ENCODE measurements at regions not wholly inside any gene's neighbourhood (a gene's known extent, or its start where the extent isn't known, plus 50 kb on each side); places are given as distances from the start of the nearest gene placed in this dataset.
"Not testable (repeated sequence)": the region's sequence is repeated elsewhere in the genome, so short reads cannot be mapped to it uniquely, and the experiment has no call there.

DNA sequence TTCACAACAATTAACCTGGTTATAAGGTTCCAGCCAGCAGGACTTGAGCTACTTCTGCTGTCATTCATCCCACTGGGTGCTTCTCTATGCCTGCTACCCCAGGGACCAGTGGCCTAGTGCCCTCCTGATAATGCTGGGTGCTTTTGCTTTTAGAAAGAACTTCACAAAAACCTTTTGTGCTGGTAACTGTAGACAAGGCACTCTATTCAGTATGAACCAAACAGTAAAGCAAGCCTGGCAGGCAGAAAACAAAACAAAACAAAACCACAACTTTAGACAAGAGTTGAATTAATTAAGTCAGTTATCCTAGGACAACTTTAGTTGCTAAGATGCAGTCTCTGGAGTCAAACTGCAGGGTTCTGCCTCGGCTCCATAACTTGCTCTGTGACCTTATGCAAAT lies 61.9 kb upstream of the ADGRL2 start:
- DNase-seq (ENCODE audit: low read depth), result no peak

DNA sequence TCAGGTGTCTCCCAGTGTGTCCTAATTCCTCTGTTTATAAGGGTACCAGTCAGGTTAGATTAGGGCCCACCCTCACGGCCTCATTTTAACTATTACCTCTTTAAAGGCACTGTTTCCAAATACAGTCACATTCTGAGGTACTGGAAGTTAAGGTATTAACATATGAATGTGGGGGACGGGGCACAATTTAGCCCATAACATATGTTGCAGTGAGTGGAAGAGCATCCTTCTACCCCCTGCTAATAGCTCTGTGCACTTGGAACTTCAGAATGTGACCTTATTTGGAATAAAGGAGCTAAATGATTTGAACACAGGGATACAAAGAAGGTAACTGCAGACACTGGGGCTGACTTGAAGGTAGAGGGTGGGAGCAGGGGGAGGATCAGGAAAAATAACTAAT lies 67.3 kb upstream of the ADGRL2 start:
- no peak for DNase-seq (ENCODE audit: low read depth)

DNA sequence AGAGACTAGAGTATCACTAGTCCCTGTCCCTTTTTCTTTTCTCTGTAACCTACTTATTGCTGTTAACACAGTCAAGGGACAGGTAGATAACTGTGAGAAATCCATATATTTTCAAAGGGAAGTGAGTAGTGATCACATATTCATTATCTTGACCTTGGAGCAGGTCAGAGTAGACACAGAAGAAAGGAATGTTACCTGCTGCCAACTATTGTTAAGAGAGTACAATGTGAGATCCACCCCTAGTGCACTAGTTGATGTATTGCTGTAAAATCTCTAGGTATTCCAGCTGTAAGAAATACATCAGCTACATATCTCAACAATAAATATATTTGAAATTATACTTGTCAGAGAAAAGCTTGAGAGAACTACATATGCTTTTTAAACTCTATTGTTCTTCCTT lies 68.7 kb upstream of the ADGRL2 start:
- DNase-seq (ENCODE audit: low read depth), result no peak

DNA sequence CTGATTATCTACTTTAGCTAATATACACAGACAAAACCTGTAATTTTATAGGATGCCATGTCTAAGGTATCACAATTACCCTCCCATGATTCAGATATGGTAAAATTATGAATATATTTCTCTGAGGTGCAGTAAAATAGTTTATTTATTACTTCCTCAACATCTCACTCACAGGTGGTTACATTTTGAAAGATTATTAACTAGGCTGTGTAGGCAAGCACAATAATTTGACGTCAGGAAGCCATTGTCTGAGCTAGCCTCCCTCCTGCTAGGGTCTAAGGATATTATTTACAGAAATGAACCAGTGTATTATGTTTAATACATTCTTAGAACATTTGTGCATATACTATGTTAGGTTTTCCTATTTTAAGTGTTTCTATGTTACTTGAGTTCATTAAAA lies 69.9 kb upstream of the ADGRL2 start:
- DNase-seq (ENCODE audit: low read depth), result no peak

DNA sequence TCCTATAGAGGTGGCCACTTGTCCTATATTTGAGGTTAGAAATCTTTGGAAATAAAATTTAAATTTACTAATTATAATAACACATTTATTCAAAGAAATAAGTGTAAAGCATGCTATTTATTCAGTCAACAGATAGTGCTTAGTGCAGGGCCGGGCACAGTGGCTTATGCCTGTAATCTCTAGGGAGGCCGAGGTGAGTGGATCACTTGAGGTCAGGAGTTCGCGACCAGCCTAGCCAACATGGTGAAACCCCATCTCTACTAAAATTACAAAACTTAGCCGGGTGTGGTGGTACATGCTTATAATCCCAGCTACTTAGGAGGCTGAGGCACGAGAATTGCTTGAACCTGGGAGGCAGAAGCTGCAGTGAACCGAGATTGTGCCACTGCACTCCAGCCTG lies 70.4 kb upstream of the ADGRL2 start:
- not testable (repeated sequence) for DNase-seq (ENCODE audit: low read depth)

DNA sequence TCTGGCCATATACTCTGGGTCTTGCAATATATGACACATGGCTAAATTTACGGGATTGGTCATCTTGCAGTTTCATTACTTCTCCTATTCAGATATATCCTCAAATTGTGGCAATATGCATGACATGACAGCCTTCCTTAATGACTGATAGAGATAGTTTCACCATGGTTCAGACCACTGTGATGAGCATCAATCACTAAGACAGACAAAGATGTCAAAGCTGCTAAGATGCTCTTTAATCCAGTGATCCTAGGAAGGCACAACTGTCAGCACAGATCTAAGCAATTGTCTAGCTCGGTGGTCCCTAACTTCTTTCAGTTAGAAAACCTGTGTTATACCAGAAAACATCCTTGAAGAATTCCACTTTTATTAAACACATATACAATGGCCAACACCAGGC lies 70.9 kb upstream of the ADGRL2 start:
- DNase-seq (ENCODE audit: low read depth), result no peak

DNA sequence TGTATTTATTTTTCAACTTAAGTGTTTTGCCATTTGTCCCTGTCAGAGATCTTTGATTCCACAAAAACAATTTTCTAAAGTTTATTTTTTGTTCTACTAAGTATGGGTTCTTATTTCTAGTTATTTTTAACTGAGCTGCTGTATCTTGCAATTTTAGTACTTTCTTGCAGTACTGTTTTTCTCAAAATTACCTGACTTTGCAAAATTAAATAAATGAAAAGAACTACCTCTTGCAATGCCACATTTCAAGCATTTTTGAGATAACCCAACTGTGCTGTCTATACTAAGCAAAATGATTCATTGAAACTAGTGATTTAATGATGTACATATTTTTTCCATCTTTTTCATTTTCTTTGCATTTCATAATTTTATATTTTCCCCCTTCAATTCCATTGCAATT lies 71.5 kb upstream of the ADGRL2 start:
- DNase-seq (ENCODE audit: low read depth), result no peak

DNA sequence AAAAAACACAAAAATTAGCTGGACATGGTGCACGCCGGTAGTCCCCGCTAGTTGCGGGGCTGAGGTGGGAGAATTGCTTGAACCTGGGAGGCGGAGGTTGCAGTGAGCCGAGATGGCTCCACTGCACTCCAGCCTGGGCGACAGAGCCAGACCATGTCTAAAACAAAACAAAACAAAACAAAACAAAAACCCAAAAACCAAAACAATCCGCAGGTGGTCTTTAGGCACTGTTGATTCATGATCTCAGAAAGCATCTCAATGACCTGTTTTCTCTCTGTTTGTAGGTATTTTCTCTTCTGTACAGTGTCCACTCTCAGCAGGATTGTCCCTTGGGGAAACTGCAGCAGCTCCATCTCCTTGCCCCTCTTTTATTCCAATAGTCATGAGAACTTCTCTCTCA lies 74.9 kb upstream of the ADGRL2 start:
- no peak for DNase-seq (ENCODE audit: low read depth)

DNA sequence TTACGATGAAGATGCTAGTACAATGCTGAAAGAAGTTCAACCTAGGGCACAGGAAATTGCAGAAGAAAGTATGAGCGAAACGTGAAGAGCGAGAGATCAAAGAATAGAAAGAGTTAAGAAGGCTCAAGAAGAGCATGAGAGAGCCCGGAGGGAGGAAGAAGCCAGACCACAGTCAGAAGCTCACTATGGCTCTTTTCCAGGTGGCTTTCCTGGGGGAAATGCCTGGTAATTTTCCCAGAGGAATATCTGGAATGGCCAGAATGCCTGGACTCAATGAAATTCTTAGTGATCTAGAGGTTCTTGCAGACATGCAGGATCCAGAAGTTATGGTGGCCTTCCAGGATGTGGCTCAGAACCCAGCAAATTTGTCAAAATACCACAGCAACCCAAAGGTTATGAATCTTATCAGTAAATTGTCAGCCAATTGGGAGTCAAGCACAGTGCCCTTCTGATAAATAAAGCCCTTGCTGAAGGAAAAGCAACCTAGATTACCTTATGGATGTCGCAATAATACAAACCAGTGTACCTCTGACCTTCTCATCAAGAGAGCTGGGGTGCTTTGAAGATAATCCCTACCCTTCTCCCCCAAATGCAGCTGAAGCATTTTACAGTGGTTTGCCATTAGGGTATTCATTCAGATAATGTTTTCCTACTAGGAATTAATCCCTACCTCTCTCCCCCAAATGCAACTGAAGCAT lies 78.0 kb upstream of the ADGRL2 start:
- DNase-seq (ENCODE audit: low read depth), result not testable (repeated sequence)

DNA sequence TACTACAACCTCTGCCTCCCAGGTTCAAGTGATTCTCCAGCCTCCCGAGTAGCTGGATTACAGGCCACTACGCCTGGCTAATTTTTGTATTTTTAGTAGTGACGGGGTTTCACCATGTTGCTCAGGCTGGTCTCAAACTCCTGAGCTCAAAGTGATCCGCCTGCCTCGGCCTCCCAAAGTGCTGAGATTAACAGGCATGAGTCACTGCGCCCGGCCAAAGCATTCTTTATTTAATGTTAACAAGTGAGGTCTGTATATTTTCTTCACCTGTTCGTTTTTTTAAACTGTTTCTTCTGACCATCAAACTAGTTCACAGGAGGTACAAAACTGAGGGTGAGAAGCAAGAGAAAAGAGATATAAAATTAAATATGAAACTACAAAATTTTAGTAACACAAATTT lies 80.5 kb upstream of the ADGRL2 start:
- not testable (repeated sequence) for DNase-seq (ENCODE audit: low read depth)

DNA sequence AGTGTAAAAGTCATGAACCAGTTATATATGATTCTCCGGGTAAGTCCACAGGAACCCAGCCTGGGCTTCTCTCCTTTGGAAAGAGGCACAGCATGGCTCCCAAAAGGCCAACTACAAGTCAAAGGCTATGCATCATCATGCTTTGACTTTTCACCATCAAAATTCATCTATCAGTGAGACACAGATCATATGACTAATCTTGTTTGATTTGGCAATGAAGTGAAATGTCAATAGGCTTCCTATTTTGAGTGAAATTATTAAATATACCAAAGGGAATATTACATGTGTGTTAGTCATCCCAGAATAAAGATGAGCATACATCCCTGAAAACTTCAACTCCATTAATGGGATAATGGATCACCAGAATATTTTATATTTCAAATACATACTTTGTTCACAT lies 83.5 kb upstream of the ADGRL2 start:
- no peak for DNase-seq (ENCODE audit: low read depth)

DNA sequence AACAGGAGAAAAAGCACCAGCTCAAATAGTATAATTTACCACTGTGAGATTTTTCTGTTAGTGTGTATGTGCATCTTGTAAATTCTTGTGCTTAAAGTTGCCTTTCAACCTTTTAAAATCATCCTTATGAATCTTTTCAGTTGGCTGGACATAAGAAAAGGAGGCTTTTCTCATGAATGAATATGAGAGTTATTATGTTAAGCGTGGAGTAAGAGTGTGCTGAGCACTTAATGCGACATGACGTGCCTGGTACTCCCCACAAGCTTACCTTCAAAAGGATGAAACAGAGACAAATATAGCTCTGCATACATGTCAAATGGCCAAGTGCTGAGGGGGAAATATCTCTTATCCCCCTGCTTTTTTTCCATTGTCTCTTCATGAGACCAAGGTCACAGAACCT lies 85.3 kb upstream of the ADGRL2 start:
- DNase-seq (ENCODE audit: low read depth), result no peak

DNA sequence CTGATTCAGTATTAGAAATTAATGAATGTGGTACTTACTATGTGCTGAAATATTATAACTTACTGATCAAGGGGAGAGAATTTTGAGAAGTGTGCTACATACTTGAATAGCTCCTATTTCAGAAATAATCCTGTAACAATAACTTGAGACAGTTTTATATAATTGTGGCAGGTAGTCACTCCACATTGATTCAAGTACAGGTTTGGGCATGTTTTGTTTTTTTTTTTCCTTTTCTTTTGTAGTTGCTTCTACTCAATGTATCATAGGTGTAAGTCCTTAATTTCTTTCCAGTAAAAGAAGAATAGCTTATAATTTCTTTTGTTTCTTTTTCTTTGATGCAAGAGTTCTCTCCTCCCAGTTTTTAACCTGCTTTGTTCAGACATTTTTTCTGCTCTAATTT lies 86.1 kb upstream of the ADGRL2 start:
- no peak for DNase-seq (ENCODE audit: low read depth)

DNA sequence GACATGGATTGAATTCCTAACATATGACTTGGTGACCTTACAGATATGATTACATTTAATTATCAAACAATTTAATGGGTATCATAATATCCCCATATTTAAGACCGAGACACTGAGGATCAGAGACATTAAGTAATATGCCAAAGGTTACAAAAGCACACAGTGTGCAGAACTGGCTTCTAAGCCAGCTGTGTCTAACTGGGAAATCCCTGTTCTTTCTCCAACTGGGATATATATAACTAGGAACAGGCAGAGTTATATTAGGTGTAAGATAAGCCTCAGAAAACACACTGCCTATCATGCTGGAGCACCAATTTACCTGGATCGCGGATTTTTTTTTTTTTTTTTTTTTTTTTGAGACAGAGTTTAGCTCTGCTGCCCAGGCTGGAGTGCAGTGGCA lies 88.3 kb upstream of the ADGRL2 start:
- DNase-seq (ENCODE audit: low read depth), result no peak

DNA sequence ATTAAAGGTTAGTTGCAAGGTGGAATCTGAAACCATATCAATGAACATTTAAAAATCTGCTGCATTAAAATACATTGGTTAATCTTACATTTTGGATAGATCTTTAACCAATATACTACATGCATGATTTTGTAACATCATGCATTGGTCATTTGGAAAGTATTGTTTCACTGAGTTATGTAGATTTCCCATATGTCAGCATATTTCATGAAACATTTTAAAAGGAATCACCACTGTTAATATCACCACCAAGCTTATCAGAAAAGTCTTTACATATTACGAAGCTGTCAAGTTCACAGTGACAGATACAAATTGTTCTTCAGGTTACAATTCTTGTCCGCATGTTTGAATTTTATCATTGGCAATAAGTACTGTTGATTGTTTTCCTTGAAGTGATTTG lies 89.9 kb upstream of the ADGRL2 start:
- no peak for DNase-seq (ENCODE audit: low read depth)

DNA sequence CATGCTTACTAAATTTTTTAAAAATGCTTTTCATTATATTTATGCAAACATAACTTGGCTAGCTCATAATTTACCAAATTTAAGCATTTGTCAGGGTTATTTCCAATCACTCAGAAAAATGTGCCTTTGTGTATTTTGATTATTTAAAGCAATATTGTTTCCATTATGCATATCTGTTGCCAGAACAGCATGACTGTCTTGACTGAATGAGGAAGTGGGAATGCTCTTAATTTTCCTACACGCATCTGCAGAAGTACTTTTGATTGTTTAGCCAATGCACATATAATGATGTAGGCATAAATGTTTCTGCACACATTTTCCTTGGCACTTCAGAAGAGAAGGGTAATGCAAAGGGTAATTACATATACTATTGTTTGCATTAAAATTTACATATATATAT lies 92.5 kb upstream of the ADGRL2 start:
- DNase-seq (ENCODE audit: low read depth), result no peak

DNA sequence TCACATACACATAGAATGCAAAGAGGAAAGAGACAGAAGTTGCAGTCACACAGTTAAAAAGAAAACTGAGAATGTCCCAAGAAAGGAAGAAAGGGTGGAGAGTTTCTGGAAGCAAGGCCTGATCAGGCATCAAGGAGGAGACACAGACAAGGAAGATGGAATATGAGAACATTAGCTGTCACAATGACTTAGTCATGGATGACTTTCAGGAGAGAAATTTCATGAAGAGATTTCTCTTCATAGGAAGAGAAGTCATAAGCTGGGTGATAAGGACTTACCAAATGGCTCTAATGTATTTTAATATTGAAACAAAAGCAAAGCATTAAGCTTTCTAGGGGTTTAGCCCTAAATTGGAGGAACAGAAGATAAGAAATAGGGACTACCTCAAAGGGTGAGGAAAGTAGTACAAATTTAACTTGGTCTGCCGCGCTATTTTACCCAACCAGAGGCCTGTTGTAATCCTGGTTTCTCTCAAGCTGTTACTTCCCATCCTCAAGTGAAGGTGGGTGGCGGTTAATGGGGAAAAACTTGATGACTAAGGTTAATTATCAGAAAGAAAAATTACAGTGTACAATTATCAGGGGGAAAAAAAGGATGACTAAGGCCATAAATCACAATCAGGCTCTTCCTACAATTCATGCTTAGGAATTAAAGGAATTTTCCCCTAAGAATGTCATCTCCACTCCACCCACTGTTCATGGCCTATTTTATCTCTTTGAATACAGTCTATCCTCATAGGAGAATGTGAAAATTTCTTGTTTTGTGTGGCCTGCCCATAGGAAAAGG lies 93.9 kb upstream of the ADGRL2 start:
- DNase-seq (ENCODE audit: low read depth), result no peak

DNA sequence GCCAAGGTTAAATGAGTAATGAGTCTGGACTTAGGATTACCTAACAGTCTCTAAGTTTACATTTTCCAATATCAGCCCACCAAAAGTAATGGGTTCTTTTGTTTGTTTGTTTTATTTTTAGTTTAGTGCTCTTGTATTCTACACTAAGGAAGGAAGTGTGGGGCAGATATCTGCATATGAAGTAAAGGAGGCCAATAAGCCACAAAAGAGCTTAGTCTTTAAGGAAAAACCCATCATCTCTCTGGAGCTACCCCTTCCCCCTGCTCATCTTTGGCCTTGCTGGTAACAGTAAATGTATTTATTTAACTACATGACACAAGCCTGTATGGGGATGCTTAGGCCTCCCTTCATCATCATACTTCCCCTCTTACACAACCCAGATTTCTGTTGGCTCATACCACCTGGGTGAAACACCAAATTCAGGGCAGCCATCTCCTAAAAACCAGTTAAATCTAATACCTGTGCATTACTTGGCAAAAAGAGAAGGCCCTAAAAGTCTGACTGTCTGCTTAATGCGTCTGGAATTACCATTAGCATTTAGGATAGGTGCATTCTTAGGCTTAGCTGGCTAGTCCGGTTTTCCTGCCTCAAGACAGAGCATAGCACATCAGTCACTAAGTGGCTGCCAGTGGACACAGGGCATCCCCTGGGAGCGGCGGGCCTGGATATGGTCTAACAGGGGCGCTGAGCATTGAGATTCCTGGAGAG lies 96.8 kb upstream of the ADGRL2 start:
- no peak for DNase-seq (ENCODE audit: low read depth)

DNA sequence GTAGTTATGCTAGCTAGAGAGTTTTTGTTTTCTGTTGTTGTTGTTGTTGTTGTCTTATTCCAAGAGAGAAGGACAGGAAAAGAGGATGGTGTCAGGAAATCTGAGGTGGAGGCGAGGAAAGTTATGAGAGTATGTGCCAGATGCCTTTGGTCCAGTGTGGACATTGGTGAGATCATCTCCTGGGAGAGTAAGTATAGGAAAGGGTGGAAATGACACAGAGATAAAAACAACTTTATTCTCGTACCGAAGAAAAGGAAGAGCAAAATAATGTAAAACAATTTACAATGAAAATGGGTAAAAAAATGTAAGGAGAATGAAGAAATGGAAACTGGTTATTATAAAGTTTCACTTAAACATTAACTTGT lies 97.4 kb upstream of the ADGRL2 start:
- DNase-seq (ENCODE audit: low read depth), result no peak

DNA sequence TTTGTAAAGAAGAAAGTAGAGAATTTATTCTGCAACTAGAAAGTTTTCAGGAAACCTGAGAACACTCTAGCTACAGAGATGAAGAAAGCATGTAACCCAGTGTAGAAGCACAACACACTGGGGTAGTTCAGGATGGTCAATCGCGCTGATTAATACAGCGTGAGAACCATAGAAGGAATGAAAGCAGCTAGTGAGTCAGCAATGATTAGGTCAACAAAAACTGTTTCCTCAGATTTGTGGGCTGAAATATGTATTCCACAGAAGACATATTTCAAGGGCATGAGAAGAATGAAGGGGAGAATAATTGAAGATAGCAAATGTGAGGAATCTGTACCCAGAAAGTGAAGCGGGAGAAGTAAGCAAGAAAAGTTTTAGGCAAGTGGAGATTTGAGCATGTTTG lies 97.8 kb upstream of the ADGRL2 start:
- DNase-seq (ENCODE audit: low read depth), result no peak

DNA sequence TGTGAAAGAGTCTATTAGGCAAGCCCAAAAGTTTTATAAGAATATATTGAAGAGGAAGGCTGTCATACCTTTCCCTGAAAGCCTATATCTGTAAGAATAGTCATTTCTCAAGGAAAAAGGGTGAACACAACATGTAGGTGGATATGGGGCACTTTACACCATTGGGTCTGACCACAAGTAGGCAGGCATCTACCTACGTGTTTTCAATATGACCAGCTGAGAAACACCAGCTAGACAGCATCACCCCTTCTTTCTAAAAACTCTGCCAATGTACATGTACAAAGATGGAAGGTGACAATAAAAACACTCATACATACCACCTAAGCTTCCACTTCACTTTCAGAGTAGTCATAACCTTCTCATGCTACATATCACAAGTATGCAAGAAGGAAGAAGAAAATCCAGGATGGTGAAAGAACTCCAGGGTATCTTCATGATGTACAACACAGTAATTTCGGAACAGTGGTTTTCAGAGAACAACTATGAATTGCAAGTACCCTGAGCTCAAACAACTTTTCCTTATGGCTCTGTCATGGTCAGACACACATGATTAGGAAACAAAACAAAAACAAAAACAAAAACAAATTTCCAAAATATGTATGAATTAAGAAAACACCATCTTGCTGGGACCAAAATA lies 98.5 kb upstream of the ADGRL2 start:
- DNase-seq (ENCODE audit: low read depth), result no peak

DNA sequence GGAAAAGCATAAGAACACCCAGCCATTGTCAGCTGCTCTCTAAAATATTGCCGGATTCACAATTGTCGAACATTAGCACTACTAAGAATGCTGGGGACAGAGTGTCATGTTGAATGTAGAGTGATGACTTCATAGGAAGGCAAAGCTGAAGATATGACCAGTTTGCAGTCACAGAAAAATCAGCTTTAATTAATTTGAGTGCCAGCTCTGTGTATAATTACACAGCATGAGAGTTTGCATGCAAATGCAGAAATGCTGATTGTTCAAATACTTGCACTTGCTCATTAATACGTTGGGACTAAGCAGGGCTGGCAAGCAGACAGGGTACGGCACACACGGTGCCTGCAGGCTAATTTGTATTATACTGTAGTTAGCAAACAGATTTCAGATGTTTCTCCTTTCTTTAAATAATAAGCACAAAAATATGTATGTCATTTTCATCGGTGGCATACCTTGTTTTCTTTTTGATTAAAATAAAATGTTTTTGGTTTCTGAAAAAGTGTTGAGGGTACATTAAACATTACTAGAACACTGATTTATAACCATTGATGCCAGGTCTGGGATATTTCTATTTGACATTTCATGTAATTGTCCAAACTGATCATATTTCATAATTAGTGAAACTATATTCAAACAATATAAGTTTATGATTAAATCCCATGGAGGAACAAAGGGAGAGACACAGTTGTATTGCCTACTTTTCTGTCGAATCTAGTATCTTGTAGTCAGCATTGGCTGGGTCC lies 99.8 kb upstream of the ADGRL2 start:
- DNase-seq (ENCODE audit: low read depth), result no peak

Measured in activated T-cell treated with anti-CD3 and anti-CD28 coated beads for 48 hours (primary cell).